GM12878 (cell line): ENCODE measurements at regions not wholly inside any gene's neighbourhood (a gene's known extent, or its start where the extent isn't known, plus 50 kb on each side); places are given as distances from the start of the nearest gene placed in this dataset.
"Not testable (repeated sequence)": the region's sequence is repeated elsewhere in the genome, so short reads cannot be mapped to it uniquely, and the experiment has no call there.

Experiments
- ATAC-seq: fragments of 200-7000 bp; cut with Tn5 transposase; 3 replicates; pipeline ENCODE4 v1.9.1; 2020; ENCODE audit warnings: mild to moderate bottlenecking, moderate library complexity
- BruUV-seq: library from RNA; stranded (reverse); fragments of 400-500 nt; replicated peaks from 2 replicates; lab custom pipeline; 2021; lab: Mats Ljungman, UMichigan
- CTCF ChIA-PET: fragments of 300-600 bp; sonication (Branson Sonifier 250); formaldehyde crosslinking; extraction: SDS; loops from one replicate; lab custom pipeline; 2021; ENCODE audit warnings: inconsistent platforms; lab: Yijun Ruan, JAX
- POLR2A ChIA-PET: fragments of 350-600 bp; formaldehyde crosslinking; extraction: SDS; loops from one replicate; lab custom pipeline; 2021; ENCODE audit warnings: inconsistent platforms; lab: Charles Lee
- RAD21 ChIA-PET: fragments of 300-600 bp; sonication (Branson Sonifier 250); formaldehyde crosslinking; loops from one replicate; lab custom pipeline; 2023; ENCODE audit warnings: antibody characterized with exemption; ENCODE audit not compliant: unreplicated experiment; lab: Charles Lee
- SMC1A ChIA-PET: fragments of 300-600 bp; sonication (Branson Sonifier 250); formaldehyde crosslinking; loops from one replicate; lab custom pipeline; 2023; ENCODE audit not compliant: unreplicated experiment, uncharacterized antibody; lab: Charles Lee
- DNase-seq: peaks from one replicate; pipeline ENCODE4 v3.0.0-alpha.2; 2011; ENCODE audit warnings: low read depth, low spot score
- FAIRE-seq: peaks from 3 replicates; lab custom pipeline; 2011; peaks lifted over from hg19 to GRCh38; lab: Jason Lieb, UNC
- H2AFZ ChIP-seq: 2 replicates; pipeline ENCODE4 v1.6.0; 2011; ENCODE audit warnings: low read depth, low read length, control low read depth; ENCODE audit not compliant: control insufficient read depth
- H3K27ac ChIP-seq: 2 replicates; pipeline ENCODE4 v1.5.1; 2011; ENCODE audit warnings: control low read depth; ENCODE audit not compliant: control insufficient read depth, insufficient read depth
- H3K27me3 ChIP-seq, 2 experiments: replicated peaks in 1 of 2; 2 replicates each; pipeline versions ENCODE4 v1.6.0 to v1.6.1; 2011; ENCODE audit warnings: low read length in 1 of 2; ENCODE audit not compliant: control insufficient read depth in 2 of 2, insufficient read depth in 2 of 2
- H3K36me3 ChIP-seq, 2 experiments: 2 replicates each; pipeline ENCODE4 v1.5.1; 2011; ENCODE audit warnings: low read length in 1 of 2; ENCODE audit not compliant: control insufficient read depth in 2 of 2, insufficient read depth in 2 of 2
- H3K4me1 ChIP-seq: 2 replicates; pipeline ENCODE4 v1.6.1; 2011; ENCODE audit warnings: mild to moderate bottlenecking, low read length, moderate library complexity, mixed read lengths; ENCODE audit not compliant: control insufficient read depth, insufficient read depth
- H3K4me2 ChIP-seq: 2 replicates; pipeline ENCODE4 v1.6.0; 2011; ENCODE audit warnings: control low read depth; ENCODE audit not compliant: control insufficient read depth, insufficient read depth
- H3K4me3 ChIP-seq: fragments of 200-600 bp; sonication (generic); 2 replicates; pipeline ENCODE4 v1.5.1; 2016
- H3K79me2 ChIP-seq: 2 replicates; pipeline ENCODE4 v1.6.0; 2011; ENCODE audit warnings: low read length; ENCODE audit not compliant: control insufficient read depth, insufficient read depth
- H3K9ac ChIP-seq: 2 replicates; pipeline ENCODE4 v1.8.0; 2011; ENCODE audit warnings: low read length, control low read depth, mixed read lengths; ENCODE audit not compliant: control insufficient read depth, insufficient read depth
- H3K9me3 ChIP-seq: replicated peaks from 3 replicates; pipeline ENCODE4 v1.5.1; 2011; ENCODE audit warnings: mild to moderate bottlenecking, low read length; ENCODE audit not compliant: control insufficient read depth, insufficient read depth
- H4K20me1 ChIP-seq: 2 replicates; pipeline ENCODE4 v1.6.0; 2011; ENCODE audit not compliant: control insufficient read depth, insufficient read depth
- CHD1 ChIP-seq: IDR thresholded peaks from 2 replicates; pipeline ENCODE4 v1.6.1; 2012; ENCODE audit warnings: low read depth, low read length, improper control_type of control experiment
- EGR1 ChIP-seq, 2 experiments: IDR thresholded peaks; 1 replicate in 1 of 2; 2 replicates in 1 of 2; pipeline ENCODE4 v1.6.1; 2011 to 2012; ENCODE audit warnings: low read depth in 2 of 2, low read length in 2 of 2, borderline replicate concordance in 1 of 2, mild to moderate bottlenecking in 1 of 2, moderate library complexity in 1 of 2
- ESRRA ChIP-seq: IDR thresholded peaks from 2 replicates; pipeline ENCODE4 v1.6.1; 2012; ENCODE audit warnings: mild to moderate bottlenecking, low read length, improper control_type of control experiment
- ETV6 ChIP-seq, 2 experiments: fragments of 450-650 bp in 1 of 2; IDR thresholded peaks in 1 of 2; conservative IDR thresholded peaks in 1 of 2; 2 replicates each; pipeline ENCODE4 v1.6.1; 2014; ENCODE audit warnings: antibody characterized with exemption in 1 of 2, borderline replicate concordance in 1 of 2, low read depth in 1 of 2, mild to moderate bottlenecking in 1 of 2, moderate library complexity in 1 of 2
- HDAC2 ChIP-seq: fragments of 200-600 bp; sonication (generic); IDR thresholded peaks from 2 replicates; pipeline ENCODE4 v1.6.1; 2017
- IKZF2 ChIP-seq, 2 experiments: fragments of 450-650 bp; IDR thresholded peaks; 2 replicates each; pipeline ENCODE4 v1.6.1; 2017; ENCODE audit warnings: mild to moderate bottlenecking in 2 of 2, moderate library complexity in 2 of 2
- NFXL1 ChIP-seq: fragments of 450-650 bp; IDR thresholded peaks from 2 replicates; pipeline ENCODE4 v1.6.1; 2017; ENCODE audit warnings: antibody characterized with exemption, mild to moderate bottlenecking, borderline replicate concordance
- NKRF ChIP-seq: fragments of 450-650 bp; conservative IDR thresholded peaks from 2 replicates; pipeline ENCODE4 v1.6.1; 2017; ENCODE audit warnings: mild to moderate bottlenecking, moderate library complexity
- POLR2AphosphoS2 ChIP-seq: IDR thresholded peaks from 2 replicates; pipeline ENCODE4 v1.6.1; 2011; ENCODE audit warnings: low read depth, mild to moderate bottlenecking, low read length, improper control_type of control experiment, moderate library complexity
- RELA ChIP-seq: fragments of 450-650 bp; IDR thresholded peaks from 2 replicates; pipeline ENCODE4 v1.8.0; 2014; ENCODE audit warnings: borderline replicate concordance; ENCODE audit not compliant: partially characterized antibody
- REST ChIP-seq: IDR thresholded peaks from 2 replicates; pipeline ENCODE4 v1.6.1; 2012; ENCODE audit warnings: mild to moderate bottlenecking, low read depth, low read length
- SIN3A ChIP-seq: IDR thresholded peaks from 2 replicates; pipeline ENCODE4 v1.6.1; 2012; ENCODE audit warnings: low read depth, low read length, improper control_type of control experiment
- SMAD5 ChIP-seq: IDR thresholded peaks from 2 replicates; pipeline ENCODE4 v1.6.1; 2016; ENCODE audit warnings: antibody characterized with exemption, low read depth
- WGBS: methylation state at CpG from one replicate; pipeline ENCODE4 v1.1.6; 2016; ENCODE audit warnings: low lambda C conversion rate; ENCODE audit not compliant: insufficient replicate concordance, insufficient coverage; ENCODE audit errors: missing lambda C conversion rate; 5-methylcytosine and 5-hydroxymethylcytosine counted together
- in situ Hi-C: fragments of 300-500 bp; cut with MboI; formaldehyde crosslinking; loops from 9 replicates; pipeline ENCODE4 v1.14.3; 2018; ENCODE audit warnings: mixed read lengths
- intact Hi-C: fragments of 100-400 bp; cut with micrococcal nuclease; formaldehyde crosslinking; loops from one replicate; pipeline ENCODE4 v1.14.2; 2022; ENCODE audit not compliant: unreplicated experiment

GRCh38 chrX:80574486-80575086 lies 154.3 kb downstream of the TENT5D start:
- H3K79me2 ChIP-seq, FAIRE-seq, H2AFZ ChIP-seq, RAD21 ChIA-PET, H3K9ac ChIP-seq, H3K27me3 ChIP-seq, H3K4me2 ChIP-seq, H4K20me1 ChIP-seq, CTCF ChIA-PET, H3K27ac ChIP-seq, in situ Hi-C loops, BruUV-seq, POLR2A ChIA-PET, H3K4me1 ChIP-seq, SMC1A ChIA-PET, H3K4me3 ChIP-seq, H3K9me3 ChIP-seq, H3K36me3 ChIP-seq, ATAC-seq, DNase-seq: not testable (repeated sequence)
- intact Hi-C loops = loop anchor here (5.0 kb wide), 1 partner anchor 292 kb away; no protein-coding TSS in a partner anchor
- WGBS = 77% methylated on average over 50 of the region's 50 CpGs

- no peak overlapping the region for H3K4me2 ChIP-seq
- H3K9ac ChIP-seq = no peak overlapping the region
- no peaks in the 10 kb centered on the region for H3K4me1 ChIP-seq
- ChIA-PET CTCF (no interaction called here), POLR2A (no interaction called here), RAD21 (no interaction called here), SMC1A (interaction anchor here (1.0 kb wide), 1 partner anchor 12 kb away, joined by 3 read pairs; no protein-coding TSS in a partner anchor)
- no peaks in the 10 kb centered on the region for H3K36me3 ChIP-seq
- no peaks in the 10 kb centered on the region for H3K79me2 ChIP-seq
- ATAC-seq (no peak), FAIRE-seq (no peak), DNase-seq (no peak)
- no peaks in the 10 kb centered on the region for H4K20me1 ChIP-seq
- no peak overlapping the region for H3K27ac ChIP-seq
- in situ Hi-C loops (no loop called here), intact Hi-C loops (loop anchor here (5.0 kb wide), 1 partner anchor 294 kb away; no protein-coding TSS in a partner anchor)
- BruUV-seq = no TSS peak
- no peak overlapping the region for H2AFZ ChIP-seq
- H3K4me3 ChIP-seq = no peak overlapping the region
- no peaks in the 10 kb centered on the region for H3K27me3 ChIP-seq
- no peaks in the 10 kb centered on the region for H3K9me3 ChIP-seq
- TF ChIP-seq CHD1 (no peak), NFXL1 (no peak), RELA (no peak), ETV6 (conservative IDR thresholded peaks at IDR 0.05 in 1 of 2, IDR thresholded peaks at IDR 0.05 in 1 of 2; ENCODE audit: borderline replicate concordance in 1 of 2, low read depth in 1 of 2) (no peak), REST (no peak), NKRF (no peak), IKZF2 (IDR thresholded peaks at IDR 0.05) (no peak), ESRRA (no peak), HDAC2 (no peak), SMAD5 (no peak), SIN3A (no peak), POLR2AphosphoS2 (no peak), EGR1 (IDR thresholded peaks at IDR 0.05; ENCODE audit: borderline replicate concordance in 1 of 2, low read depth in 2 of 2, low read length in 2 of 2) (no peak)
These were observed 156.0 kb downstream of the TENT5D start for GRCh38 chrX:80576267-80576666.
